ENCODE measurements at regions not wholly inside any gene's neighbourhood (a gene's known extent, or its start where the extent isn't known, plus 50 kb on each side); places are given as distances from the start of the nearest gene placed in this dataset.

DNA sequence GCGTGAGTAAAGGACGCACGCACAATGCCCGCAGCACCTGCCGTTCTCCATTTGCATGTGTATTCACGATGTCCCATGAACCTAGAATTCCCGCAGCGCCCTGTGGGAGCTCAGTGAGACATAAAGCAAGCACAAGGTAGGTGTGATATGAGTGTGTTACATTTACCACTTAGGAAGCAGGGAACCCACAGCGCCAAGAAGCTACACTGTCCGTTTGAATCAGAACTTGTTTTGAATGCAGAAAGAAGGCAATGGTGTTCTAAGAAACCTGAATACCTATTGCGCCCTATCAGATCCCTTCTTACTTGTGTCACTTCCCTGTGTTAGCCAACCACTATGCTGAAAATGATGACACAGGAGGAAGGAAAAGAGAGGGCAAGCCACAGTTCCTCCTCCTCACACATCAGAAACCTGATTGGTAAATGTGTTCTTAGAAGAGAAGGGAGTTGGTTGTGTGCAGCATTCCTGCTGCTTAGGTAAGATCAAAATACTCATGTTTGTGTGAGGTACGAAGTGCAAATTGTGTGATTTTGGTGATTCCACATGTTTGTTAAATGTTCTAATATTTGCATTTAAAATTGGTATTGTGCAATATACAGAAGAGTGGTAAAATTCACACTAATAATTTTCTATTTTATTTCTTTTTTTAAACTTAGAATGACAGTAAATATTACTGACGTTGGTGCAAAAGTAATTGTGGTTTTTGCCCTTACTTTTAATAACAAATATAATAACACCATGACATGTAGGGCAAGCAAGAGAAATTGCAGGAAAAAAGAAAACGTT lies 185.4 kb downstream of the SEC23IP start:
- no peak overlapping the region for H3K27ac ChIP-seq (ENCODE audit: insufficient read depth, low read length, poor library complexity, severe bottlenecking)
- no peak overlapping the region for H3K4me3 ChIP-seq (ENCODE audit: insufficient read depth, low read depth, low read length, poor library complexity, severe bottlenecking)
- no peaks in the 10 kb centered on the region for H3K36me3 ChIP-seq (ENCODE audit: control insufficient read depth, insufficient read depth, low read length)
- peaks cover 4% of the 10 kb centered on the region for H3K27me3 ChIP-seq (replicated peaks; ENCODE audit: control insufficient read depth, insufficient read depth, low read length, poor library complexity, severe bottlenecking)
- H3K9me3 ChIP-seq (ENCODE audit: control insufficient read depth, low read length): no peaks in the 10 kb centered on the region
- no peak for DNase-seq
- no peaks in the 10 kb centered on the region for H3K4me1 ChIP-seq (ENCODE audit: control insufficient read depth, insufficient read depth, low read length, poor library complexity, severe bottlenecking)

DNA sequence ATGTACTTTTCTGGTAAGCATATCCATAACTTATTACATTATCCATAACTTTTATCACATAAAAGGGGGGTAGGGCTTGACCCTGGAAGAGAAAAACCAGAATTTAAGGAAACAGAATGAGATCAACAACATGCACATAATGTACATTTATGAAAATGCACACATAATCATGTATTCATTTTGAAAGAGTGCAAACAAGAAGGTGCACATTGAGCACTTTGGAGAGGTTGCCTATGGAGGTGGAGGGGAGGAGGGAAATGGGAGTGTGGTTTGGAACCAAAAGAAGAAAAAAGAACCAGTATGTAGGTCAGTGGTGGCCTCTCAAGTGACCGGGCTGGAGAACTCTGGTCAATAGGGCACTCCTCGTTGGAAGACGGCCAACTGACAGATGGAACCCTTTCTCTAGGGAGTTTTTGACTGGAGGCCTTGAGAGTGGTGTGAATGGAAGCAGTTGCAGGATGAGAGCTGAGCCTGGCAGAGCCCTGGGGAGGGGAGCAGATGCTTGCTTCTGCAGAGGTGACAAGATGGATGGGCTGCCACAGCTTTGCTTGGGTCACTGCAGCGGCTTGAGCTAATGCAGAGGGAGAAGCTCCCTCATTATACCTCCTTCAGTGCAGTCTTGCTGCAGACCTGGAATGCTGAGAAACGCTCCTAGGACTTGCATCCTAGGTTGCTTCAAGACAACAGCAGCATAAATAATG lies 192.7 kb downstream of the SEC23IP start:
- H3K4me3 ChIP-seq (ENCODE audit: insufficient read depth, low read depth, low read length, poor library complexity, severe bottlenecking): no peak overlapping the region
- DNase-seq: no peak
- H3K36me3 ChIP-seq (ENCODE audit: control insufficient read depth, insufficient read depth, low read length): no peaks in the 10 kb centered on the region

GRCh38 chr10:120086066-120086465 lies 193.5 kb downstream of the SEC23IP start:
- no peaks in the 10 kb centered on the region for H3K36me3 ChIP-seq (ENCODE audit: control insufficient read depth, insufficient read depth, low read length)
- no peaks in the 10 kb centered on the region for H3K9me3 ChIP-seq (ENCODE audit: control insufficient read depth, low read length)
- no peak overlapping the region for H3K4me3 ChIP-seq (ENCODE audit: insufficient read depth, low read depth, low read length, poor library complexity, severe bottlenecking)
- H3K27ac ChIP-seq (ENCODE audit: insufficient read depth, low read length, poor library complexity, severe bottlenecking): no peak overlapping the region
- H3K27me3 ChIP-seq (replicated peaks; ENCODE audit: control insufficient read depth, insufficient read depth, low read length, poor library complexity, severe bottlenecking): no peaks in the 10 kb centered on the region
- no peak for DNase-seq
- H3K4me1 ChIP-seq (ENCODE audit: control insufficient read depth, insufficient read depth, low read length, poor library complexity, severe bottlenecking): no peaks in the 10 kb centered on the region

More for the DNA sequence above, 192.7 kb downstream of the SEC23IP start:
- no peaks in the 10 kb centered on the region for H3K27me3 ChIP-seq (replicated peaks; ENCODE audit: control insufficient read depth, insufficient read depth, low read length, poor library complexity, severe bottlenecking)
- no peak overlapping the region for H3K27ac ChIP-seq (ENCODE audit: insufficient read depth, low read length, poor library complexity, severe bottlenecking)
- no peaks in the 10 kb centered on the region for H3K4me1 ChIP-seq (ENCODE audit: control insufficient read depth, insufficient read depth, low read length, poor library complexity, severe bottlenecking)
- no peaks in the 10 kb centered on the region for H3K9me3 ChIP-seq (ENCODE audit: control insufficient read depth, low read length)

DNA sequence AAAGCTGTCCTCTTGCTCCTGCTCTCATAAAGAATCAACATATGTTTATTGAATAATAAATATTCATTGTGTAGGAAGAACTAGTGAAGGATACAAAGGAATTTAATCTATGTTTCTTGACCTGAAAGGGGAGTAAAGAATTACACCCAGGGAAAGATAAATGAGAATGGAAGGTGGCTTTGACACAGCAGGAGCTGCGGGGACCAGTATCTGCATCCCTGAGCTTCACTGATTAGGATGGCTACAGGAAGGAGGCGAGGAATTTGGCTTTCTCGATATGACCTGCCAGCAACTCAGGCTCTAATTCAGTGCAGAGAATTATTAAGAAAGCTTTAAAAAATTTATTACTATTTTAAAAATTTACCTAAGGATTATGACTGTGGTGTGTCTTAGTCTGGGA lies 194.6 kb downstream of the SEC23IP start:
- Histone ChIP-seq H3K4me1 (ENCODE audit: control insufficient read depth, insufficient read depth, low read length, poor library complexity, severe bottlenecking) (no peaks in the 10 kb centered on the region), H3K27ac (ENCODE audit: insufficient read depth, low read length, poor library complexity, severe bottlenecking) (no peak overlapping the region), H3K4me3 (ENCODE audit: insufficient read depth, low read depth, low read length, poor library complexity, severe bottlenecking) (no peak overlapping the region), H3K36me3 (ENCODE audit: control insufficient read depth, insufficient read depth, low read length) (no peaks in the 10 kb centered on the region), H3K9me3 (ENCODE audit: control insufficient read depth, low read length) (no peaks in the 10 kb centered on the region), H3K27me3 (replicated peaks; ENCODE audit: control insufficient read depth, insufficient read depth, low read length, poor library complexity, severe bottlenecking) (no peaks in the 10 kb centered on the region)
- no peak for DNase-seq

- Histone ChIP-seq H3K4me1 (ENCODE audit: control insufficient read depth, insufficient read depth, low read length, poor library complexity, severe bottlenecking) (no peaks in the 10 kb centered on the region), H3K4me3 (ENCODE audit: insufficient read depth, low read depth, low read length, poor library complexity, severe bottlenecking) (no peak overlapping the region), H3K27me3 (replicated peaks; ENCODE audit: control insufficient read depth, insufficient read depth, low read length, poor library complexity, severe bottlenecking) (no peaks in the 10 kb centered on the region), H3K27ac (ENCODE audit: insufficient read depth, low read length, poor library complexity, severe bottlenecking) (no peak overlapping the region), H3K36me3 (ENCODE audit: control insufficient read depth, insufficient read depth, low read length) (no peaks in the 10 kb centered on the region), H3K9me3 (ENCODE audit: control insufficient read depth, low read length) (no peaks in the 10 kb centered on the region)
- no peak for DNase-seq
Observed at GRCh38 chr10:120095875-120096274, 203.3 kb downstream of the SEC23IP start.

DNA sequence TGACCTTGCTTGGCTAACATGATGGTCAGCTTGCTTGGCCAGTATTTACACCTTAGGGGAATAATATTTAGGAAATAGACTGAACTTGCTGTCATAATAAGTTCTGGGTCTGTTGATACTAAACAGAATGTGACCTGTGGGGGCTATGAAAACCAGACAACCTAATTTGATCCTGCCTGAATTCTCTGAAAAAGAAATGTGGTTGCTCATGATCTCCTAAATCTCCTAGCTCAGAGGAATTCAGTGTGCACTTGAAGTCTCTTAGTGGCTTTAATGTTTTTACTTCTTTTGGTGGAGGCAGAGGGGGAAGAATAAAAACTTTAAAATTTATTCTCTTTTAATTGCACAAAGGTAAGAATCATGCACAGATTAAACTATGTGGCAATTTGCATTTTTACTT lies 205.2 kb downstream of the SEC23IP start:
- Histone ChIP-seq H3K36me3 (ENCODE audit: control insufficient read depth, insufficient read depth, low read length) (no peaks in the 10 kb centered on the region), H3K9me3 (ENCODE audit: control insufficient read depth, low read length) (no peaks in the 10 kb centered on the region), H3K4me3 (ENCODE audit: insufficient read depth, low read depth, low read length, poor library complexity, severe bottlenecking) (no peak overlapping the region), H3K4me1 (ENCODE audit: control insufficient read depth, insufficient read depth, low read length, poor library complexity, severe bottlenecking) (no peaks in the 10 kb centered on the region), H3K27me3 (replicated peaks; ENCODE audit: control insufficient read depth, insufficient read depth, low read length, poor library complexity, severe bottlenecking) (no peaks in the 10 kb centered on the region), H3K27ac (ENCODE audit: insufficient read depth, low read length, poor library complexity, severe bottlenecking) (no peak overlapping the region)
- DNase-seq: no peak

DNA sequence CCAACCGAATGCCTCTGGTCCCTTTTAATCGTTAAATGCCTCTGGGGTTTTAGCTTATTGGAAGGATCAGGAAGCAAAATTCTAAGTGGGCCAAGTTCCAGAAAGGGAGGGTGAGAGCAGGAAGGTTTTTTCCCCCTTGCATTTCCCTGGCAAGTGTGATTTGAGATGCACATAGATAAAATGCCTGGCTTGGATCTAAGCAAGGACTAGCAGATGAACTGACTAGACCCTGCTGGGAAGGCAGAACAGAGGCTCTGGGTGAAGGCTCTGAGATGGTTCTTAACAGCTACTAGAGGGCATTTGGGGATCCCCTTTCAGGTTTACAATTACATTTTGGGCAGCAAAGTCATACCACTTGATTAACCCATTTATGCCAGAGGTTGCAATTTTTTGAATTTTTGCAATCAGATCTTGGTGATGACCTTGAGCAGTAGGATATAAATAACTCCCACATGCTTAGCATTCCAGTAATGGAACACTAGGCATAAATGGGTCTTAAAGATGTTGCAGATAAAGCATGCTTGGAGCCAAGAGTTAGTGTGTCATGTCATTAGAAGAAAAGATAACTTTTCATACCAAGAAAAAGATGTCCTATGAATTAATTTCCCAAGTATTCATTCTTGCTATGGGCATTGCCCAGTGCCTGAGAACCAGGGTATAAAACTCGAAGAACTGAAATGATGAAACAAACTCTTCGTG lies 205.9 kb downstream of the SEC23IP start:
- Histone ChIP-seq H3K27ac (ENCODE audit: insufficient read depth, low read length, poor library complexity, severe bottlenecking) (no peak overlapping the region), H3K36me3 (ENCODE audit: control insufficient read depth, insufficient read depth, low read length) (no peaks in the 10 kb centered on the region), H3K4me3 (ENCODE audit: insufficient read depth, low read depth, low read length, poor library complexity, severe bottlenecking) (no peak overlapping the region), H3K9me3 (ENCODE audit: control insufficient read depth, low read length) (no peaks in the 10 kb centered on the region), H3K4me1 (ENCODE audit: control insufficient read depth, insufficient read depth, low read length, poor library complexity, severe bottlenecking) (no peaks in the 10 kb centered on the region), H3K27me3 (replicated peaks; ENCODE audit: control insufficient read depth, insufficient read depth, low read length, poor library complexity, severe bottlenecking) (no peaks in the 10 kb centered on the region)
- no peak for DNase-seq

DNA sequence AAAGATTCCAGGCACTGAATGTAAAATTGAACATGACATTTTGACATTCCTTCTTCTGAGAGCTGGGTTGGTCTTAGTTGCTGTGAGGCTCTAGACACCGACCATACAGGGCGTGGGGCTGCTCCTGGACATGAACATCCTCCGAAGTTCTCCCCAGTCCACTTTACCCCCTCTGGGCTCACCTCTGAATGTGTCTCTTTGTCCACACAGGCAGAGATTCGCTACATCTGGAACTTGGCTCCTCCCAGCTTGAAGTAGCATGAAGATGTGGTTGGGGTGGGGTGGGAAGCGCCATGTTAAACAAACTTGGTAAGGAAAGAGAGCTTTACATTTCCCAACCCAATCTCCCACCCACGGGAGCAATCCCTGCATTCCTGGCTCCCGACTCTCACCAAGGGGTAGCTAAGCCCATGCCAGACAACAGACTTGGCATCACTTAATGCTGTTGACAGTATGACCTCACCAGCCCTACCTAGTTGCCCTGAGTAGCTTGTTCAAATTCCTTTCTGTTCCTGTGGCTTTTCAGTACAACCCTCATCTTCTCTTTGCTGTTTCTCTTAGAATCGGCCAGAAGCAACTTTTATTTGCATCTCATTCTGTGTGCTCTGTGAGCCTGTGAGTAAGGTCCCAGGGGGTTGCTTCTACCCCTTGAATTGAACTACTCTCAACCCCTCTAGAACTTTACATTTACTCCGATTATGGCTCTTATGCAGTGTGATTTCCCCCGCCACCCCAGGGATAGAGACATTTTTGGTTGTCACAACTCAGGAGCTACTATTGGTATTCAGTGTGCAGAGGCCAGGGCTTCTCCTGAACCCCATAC lies 211.4 kb downstream of the SEC23IP start:
- H3K27ac ChIP-seq (ENCODE audit: insufficient read depth, low read length, poor library complexity, severe bottlenecking): no peak overlapping the region
- H3K36me3 ChIP-seq (ENCODE audit: control insufficient read depth, insufficient read depth, low read length): no peaks in the 10 kb centered on the region
- DNase-seq: no peak
- H3K9me3 ChIP-seq (ENCODE audit: control insufficient read depth, low read length): no peaks in the 10 kb centered on the region
- no peaks in the 10 kb centered on the region for H3K4me1 ChIP-seq (ENCODE audit: control insufficient read depth, insufficient read depth, low read length, poor library complexity, severe bottlenecking)
- no peaks in the 10 kb centered on the region for H3K27me3 ChIP-seq (replicated peaks; ENCODE audit: control insufficient read depth, insufficient read depth, low read length, poor library complexity, severe bottlenecking)
- H3K4me3 ChIP-seq (ENCODE audit: insufficient read depth, low read depth, low read length, poor library complexity, severe bottlenecking): no peak overlapping the region

DNA sequence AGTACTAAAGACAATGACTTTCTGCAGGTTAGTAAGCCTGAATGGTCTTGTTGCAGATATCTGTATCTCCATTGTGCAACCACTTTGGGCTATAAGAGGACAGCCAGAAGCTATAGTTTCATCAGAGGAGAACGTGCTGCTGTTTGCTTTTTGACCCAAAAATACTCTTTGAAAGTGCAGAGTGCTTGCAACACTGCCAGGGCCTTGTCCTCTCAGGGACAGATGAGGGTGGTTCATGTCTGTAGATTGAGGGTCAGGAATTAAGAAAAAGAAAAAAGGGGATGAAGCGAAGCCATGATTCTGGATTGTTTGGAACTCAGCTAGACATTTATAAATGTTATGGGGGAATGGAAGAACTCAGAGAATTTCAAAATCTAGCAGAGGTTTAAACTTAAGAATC lies 212.5 kb downstream of the SEC23IP start:
- DNase-seq: no peak
- Histone ChIP-seq H3K4me3 (ENCODE audit: insufficient read depth, low read depth, low read length, poor library complexity, severe bottlenecking) (no peak overlapping the region), H3K27ac (ENCODE audit: insufficient read depth, low read length, poor library complexity, severe bottlenecking) (no peak overlapping the region), H3K9me3 (ENCODE audit: control insufficient read depth, low read length) (no peaks in the 10 kb centered on the region), H3K36me3 (ENCODE audit: control insufficient read depth, insufficient read depth, low read length) (no peaks in the 10 kb centered on the region), H3K4me1 (ENCODE audit: control insufficient read depth, insufficient read depth, low read length, poor library complexity, severe bottlenecking) (no peaks in the 10 kb centered on the region), H3K27me3 (replicated peaks; ENCODE audit: control insufficient read depth, insufficient read depth, low read length, poor library complexity, severe bottlenecking) (no peaks in the 10 kb centered on the region)

Measured in effector memory CD4-positive, alpha-beta T cell (primary cell).